HL-60 (cell line): ENCODE measurements at regions not wholly inside any gene's neighbourhood (a gene's known extent, or its start where the extent isn't known, plus 50 kb on each side); places are given as distances from the start of the nearest gene placed in this dataset.

ENCODE experiments used
- DNase-seq, 2 experiments: peaks; one replicate each; pipeline ENCODE4 v3.0.0-alpha.2; 2010 to 2020; ENCODE audit warnings: low read depth in 1 of 2, low spot score in 1 of 2
- H3K27ac ChIP-seq: fragments of 250-450 bp; sonication (Bioruptor Pico); replicated peaks from 2 replicates; pipeline ENCODE4 v1.5.1; 2020; ENCODE audit warnings: mild to moderate bottlenecking, moderate library complexity
- H3K27me3 ChIP-seq: fragments of 250-450 bp; sonication (Bioruptor Pico); 2 replicates; pipeline ENCODE4 v1.5.1; 2021; ENCODE audit warnings: mild to moderate bottlenecking, moderate library complexity; ENCODE audit not compliant: insufficient read depth, poor library complexity, severe bottlenecking
- H3K4me3 ChIP-seq: replicated peaks from 2 replicates; pipeline ENCODE4 v1.5.1; 2011; ENCODE audit warnings: mild to moderate bottlenecking, control low read depth, low read length; ENCODE audit not compliant: insufficient read depth
- GABPA ChIP-seq: IDR thresholded peaks from 2 replicates; pipeline ENCODE4 v1.6.1; 2012; ENCODE audit warnings: low read depth
- POLR2AphosphoS5 ChIP-seq: IDR thresholded peaks from 2 replicates; pipeline ENCODE4 v1.6.1; 2012; ENCODE audit warnings: low read depth
- SPI1 ChIP-seq: IDR thresholded peaks from 2 replicates; pipeline ENCODE4 v1.6.1; 2012; ENCODE audit warnings: low read depth, mild to moderate bottlenecking, borderline replicate concordance
- TF ChIP-seq, protein P1 (sequence below): IDR thresholded peaks from one replicate; pipeline ENCODE4 v1.5.1; 2011; ENCODE audit warnings: low read length, control low read depth, inconsistent platforms; ENCODE audit not compliant: insufficient read depth
- TF ChIP-seq, protein P2 (sequence below): IDR thresholded peaks from 2 replicates; pipeline ENCODE4 v1.6.1; 2012; ENCODE audit warnings: low read depth; ENCODE audit not compliant: insufficient replicate concordance

DNA sequence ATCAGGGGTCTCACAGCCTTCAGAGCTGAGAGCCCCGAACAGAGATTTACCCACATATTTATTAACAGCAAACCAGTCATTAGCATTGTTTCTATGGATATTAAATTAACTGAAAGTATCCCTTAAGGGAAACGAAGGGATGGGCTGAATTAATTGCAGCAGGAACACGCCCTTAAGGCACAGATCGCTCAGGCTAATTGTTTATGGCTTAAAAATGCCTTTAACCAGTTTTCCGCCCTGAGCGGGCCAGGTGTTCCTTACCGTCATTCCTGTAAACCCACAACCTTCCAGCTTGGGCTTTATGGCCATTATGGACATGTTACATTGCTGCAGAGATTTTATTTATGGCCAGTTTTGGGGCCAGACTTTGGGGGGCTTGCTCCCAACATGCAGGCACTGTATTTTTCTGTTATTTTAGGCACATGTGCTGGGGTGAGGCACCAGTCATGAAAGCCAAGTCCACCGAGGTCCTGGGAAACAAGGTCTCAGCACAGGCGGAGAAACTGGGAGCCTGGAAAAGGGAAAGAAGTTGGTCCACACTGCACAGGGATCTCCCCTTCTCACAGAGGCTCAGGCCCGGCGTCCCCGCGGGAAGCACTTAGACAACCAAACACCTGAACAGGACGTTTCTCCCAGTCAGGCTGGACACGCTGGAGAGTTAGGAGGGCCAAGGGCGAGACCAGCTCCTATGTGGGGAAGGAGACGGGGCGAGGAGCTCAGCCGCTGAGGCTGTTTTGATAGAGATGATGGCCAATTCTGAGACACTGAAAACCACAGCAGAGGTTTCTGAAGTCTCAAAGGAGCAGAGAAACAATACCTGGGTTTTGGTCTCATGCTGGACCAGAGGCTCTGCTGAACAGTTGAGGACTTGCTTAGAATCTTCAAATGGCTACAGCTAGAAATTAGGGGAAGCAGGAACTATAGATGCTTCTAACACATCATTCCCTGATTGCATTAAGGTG, 86.7 kb downstream of the TMEM18 start:
- H3K4me3 ChIP-seq, result no peak overlapping the region
- TF ChIP-seq SPI1, result no peak
- TF ChIP-seq GABPA, result no peak
- TF ChIP-seq, protein P1, sequence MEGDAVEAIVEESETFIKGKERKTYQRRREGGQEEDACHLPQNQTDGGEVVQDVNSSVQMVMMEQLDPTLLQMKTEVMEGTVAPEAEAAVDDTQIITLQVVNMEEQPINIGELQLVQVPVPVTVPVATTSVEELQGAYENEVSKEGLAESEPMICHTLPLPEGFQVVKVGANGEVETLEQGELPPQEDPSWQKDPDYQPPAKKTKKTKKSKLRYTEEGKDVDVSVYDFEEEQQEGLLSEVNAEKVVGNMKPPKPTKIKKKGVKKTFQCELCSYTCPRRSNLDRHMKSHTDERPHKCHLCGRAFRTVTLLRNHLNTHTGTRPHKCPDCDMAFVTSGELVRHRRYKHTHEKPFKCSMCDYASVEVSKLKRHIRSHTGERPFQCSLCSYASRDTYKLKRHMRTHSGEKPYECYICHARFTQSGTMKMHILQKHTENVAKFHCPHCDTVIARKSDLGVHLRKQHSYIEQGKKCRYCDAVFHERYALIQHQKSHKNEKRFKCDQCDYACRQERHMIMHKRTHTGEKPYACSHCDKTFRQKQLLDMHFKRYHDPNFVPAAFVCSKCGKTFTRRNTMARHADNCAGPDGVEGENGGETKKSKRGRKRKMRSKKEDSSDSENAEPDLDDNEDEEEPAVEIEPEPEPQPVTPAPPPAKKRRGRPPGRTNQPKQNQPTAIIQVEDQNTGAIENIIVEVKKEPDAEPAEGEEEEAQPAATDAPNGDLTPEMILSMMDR, result no peak
- TF ChIP-seq POLR2AphosphoS5, result no peak
- TF ChIP-seq, protein P2, sequence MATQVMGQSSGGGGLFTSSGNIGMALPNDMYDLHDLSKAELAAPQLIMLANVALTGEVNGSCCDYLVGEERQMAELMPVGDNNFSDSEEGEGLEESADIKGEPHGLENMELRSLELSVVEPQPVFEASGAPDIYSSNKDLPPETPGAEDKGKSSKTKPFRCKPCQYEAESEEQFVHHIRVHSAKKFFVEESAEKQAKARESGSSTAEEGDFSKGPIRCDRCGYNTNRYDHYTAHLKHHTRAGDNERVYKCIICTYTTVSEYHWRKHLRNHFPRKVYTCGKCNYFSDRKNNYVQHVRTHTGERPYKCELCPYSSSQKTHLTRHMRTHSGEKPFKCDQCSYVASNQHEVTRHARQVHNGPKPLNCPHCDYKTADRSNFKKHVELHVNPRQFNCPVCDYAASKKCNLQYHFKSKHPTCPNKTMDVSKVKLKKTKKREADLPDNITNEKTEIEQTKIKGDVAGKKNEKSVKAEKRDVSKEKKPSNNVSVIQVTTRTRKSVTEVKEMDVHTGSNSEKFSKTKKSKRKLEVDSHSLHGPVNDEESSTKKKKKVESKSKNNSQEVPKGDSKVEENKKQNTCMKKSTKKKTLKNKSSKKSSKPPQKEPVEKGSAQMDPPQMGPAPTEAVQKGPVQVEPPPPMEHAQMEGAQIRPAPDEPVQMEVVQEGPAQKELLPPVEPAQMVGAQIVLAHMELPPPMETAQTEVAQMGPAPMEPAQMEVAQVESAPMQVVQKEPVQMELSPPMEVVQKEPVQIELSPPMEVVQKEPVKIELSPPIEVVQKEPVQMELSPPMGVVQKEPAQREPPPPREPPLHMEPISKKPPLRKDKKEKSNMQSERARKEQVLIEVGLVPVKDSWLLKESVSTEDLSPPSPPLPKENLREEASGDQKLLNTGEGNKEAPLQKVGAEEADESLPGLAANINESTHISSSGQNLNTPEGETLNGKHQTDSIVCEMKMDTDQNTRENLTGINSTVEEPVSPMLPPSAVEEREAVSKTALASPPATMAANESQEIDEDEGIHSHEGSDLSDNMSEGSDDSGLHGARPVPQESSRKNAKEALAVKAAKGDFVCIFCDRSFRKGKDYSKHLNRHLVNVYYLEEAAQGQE, result no peak
- H3K27ac ChIP-seq, result no peak overlapping the region
- no peaks in the 10 kb centered on the region for H3K27me3 ChIP-seq
- DNase-seq, result no peak

DNA sequence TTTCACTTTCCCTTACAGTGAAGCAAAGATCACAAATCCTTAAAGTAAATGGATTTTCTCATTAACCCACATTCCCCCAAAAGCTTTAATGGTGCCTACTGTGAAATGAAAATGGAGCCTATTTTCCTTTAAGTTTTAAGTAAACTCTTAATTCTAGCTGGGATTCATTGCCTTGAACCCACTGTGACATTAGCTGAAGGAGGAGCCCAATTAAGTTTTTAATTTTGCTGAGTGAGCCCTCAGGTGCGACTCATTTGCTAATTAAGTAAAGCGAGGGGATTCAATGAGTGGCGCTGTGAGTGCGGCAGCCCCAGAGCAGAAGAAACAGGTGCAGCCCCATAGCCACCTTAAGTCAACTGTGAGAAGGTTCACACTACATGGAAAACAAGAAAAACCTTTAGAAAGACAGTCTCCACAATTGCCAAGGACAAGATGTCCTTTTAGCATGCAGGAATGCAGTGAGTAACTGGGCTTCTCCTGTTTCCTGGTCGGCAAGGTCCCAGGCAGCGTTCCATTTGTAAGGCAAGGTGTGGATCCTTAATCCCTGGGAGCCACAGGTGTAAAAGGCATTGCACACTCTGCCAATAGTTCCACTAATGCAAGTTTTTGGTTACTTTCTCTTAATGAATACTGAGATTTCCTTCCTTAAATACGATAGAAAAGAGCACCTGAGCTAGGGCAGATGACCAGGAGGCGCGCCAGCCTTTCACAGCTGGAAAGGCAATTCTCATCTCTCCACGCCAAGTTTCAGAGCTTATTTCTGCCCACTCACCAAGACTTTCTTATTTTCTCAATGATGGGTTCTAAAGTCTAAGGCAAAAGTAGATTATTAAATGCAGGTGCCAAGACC, 87.7 kb downstream of the TMEM18 start:
- H3K27me3 ChIP-seq, result no peaks in the 10 kb centered on the region
- TF ChIP-seq SPI1, result no peak
- TF ChIP-seq, protein P1, result no peak
- no peak for TF ChIP-seq POLR2AphosphoS5
- TF ChIP-seq, protein P2, result no peak
- no peak for TF ChIP-seq GABPA

GRCh38 chr2:588074-588645, 89.0 kb downstream of the TMEM18 start:
- DNase-seq, result no peak
- H3K27me3 ChIP-seq, result no peaks in the 10 kb centered on the region
- TF ChIP-seq SPI1, result no peak
- TF ChIP-seq, protein P1, result no peak
- TF ChIP-seq GABPA, result no peak
- no peak for TF ChIP-seq POLR2AphosphoS5
- TF ChIP-seq, protein P2, result no peak
- no peak overlapping the region for H3K27ac ChIP-seq
- H3K4me3 ChIP-seq, result no peak overlapping the region

More for the DNA sequence above, 87.7 kb downstream of the TMEM18 start:
- DNase-seq, result no peak
- Histone ChIP-seq H3K4me3 (no peak overlapping the region), H3K27ac (no peak overlapping the region)
